ENCODE measurements at regions not wholly inside any gene's neighbourhood (a gene's known extent, or its start where the extent isn't known, plus 50 kb on each side); places are given as distances from the start of the nearest gene placed in this dataset.

- Histone ChIP-seq H3K27ac (ENCODE audit: low read depth in 2 of 2, low read length in 1 of 2) (peak overlapping the region; percentile 6 to 31; a peak in 1 of 4 replicates), H3K9me3 (no peaks in the 10 kb centered on the region), H3K27me3 (ENCODE audit: insufficient read depth) (no peaks in the 10 kb centered on the region), H3K79me2 (ENCODE audit: insufficient read depth) (no peaks in the 10 kb centered on the region), H3K9ac (peak overlapping the region; percentile 19; the same call in 1 of the 2 replicates), H2AFZ (ENCODE audit: low read depth) (peak overlapping the region; percentile 60; the same call in 1 of the 2 replicates), H3K36me3 (replicated peaks in 1 of 2; ENCODE audit: control insufficient read depth in 1 of 2, insufficient read depth in 2 of 2, low read length in 1 of 2) (no peaks in the 10 kb centered on the region), H3K4me3 (ENCODE audit: low read depth in 2 of 2, low read length in 1 of 2) (no peak overlapping the region), H3F3A (replicated peaks; ENCODE audit: insufficient read depth) (no peaks in the 10 kb centered on the region), H3K4me1 (ENCODE audit: control insufficient read depth in 1 of 2, insufficient read depth in 2 of 2, low read depth in 1 of 2, low read length in 1 of 2) (no peaks in the 10 kb centered on the region; a peak in 1 of 4 replicates), H3K4me2 (peak overlapping the region; percentile 59), H4K20me1 (ENCODE audit: insufficient read depth) (no peaks in the 10 kb centered on the region), H3K9me2 (no peaks in the 10 kb centered on the region)
- 76% methylated on average over 16 of the region's 16 CpGs for WGBS (ENCODE audit: low lambda C conversion rate)
- DNase-seq: no peak
- CTCF ChIA-PET: interaction anchor here (3.6 to 13.7 kb wide), 4 partner anchors 90 to 176 kb away, joined by 40 to 237 read pairs (median 134); no protein-coding TSS in a partner anchor
- POLR2A ChIA-PET: no interaction called here
- TF ChIP-seq FOSL2 (IDR thresholded peaks at IDR 0.05; ENCODE audit: borderline replicate concordance, low read depth) (peak; percentile 72; the same call in 1 of the 2 replicates), SMC3 (IDR thresholded peaks at IDR 0.05; ENCODE audit: low read depth, low read length) (0 out of 2 replicates have a peak, but pooled peaks have one; percentile 3), MAX (IDR thresholded peaks at IDR 0.05; ENCODE audit: low read depth) (no peak), JUND (IDR thresholded peaks at IDR 0.05) (peak; percentile 55; the same call in 1 of the 2 replicates), ELF1 (IDR thresholded peaks at IDR 0.05) (no peak), TCF12 (IDR thresholded peaks at IDR 0.05) (peak; percentile 21; the same call in 1 of the 2 replicates), REST (IDR thresholded peaks at IDR 0.05; ENCODE audit: low read depth, low read length) (no peak), ZBTB33 (IDR thresholded peaks at IDR 0.05; ENCODE audit: borderline replicate concordance, low read depth) (no peak), RCOR1 (IDR thresholded peaks at IDR 0.05; ENCODE audit: low read length) (no peak)
These were observed 69.7 kb upstream of the BMAL1 start for GRCh38 chr11:13207665-13208594.

- H3K27ac ChIP-seq (ENCODE audit: low read depth in 2 of 2, low read length in 1 of 2): no peak overlapping the region
These were observed 68.7 kb upstream of the BMAL1 start for GRCh38 chr11:13208921-13209320.

More at GRCh38 chr11:13208921-13209320, 68.7 kb upstream of the BMAL1 start:
- no peaks in the 10 kb centered on the region for H4K20me1 ChIP-seq (ENCODE audit: insufficient read depth)
- no peaks in the 10 kb centered on the region for H3K27me3 ChIP-seq (ENCODE audit: insufficient read depth)
- ChIA-PET CTCF (interaction anchor here (2.0 to 13.7 kb wide), 8 partner anchors 26 to 878 kb away, joined by 10 to 237 read pairs (median 38); no protein-coding TSS in a partner anchor), POLR2A (no interaction called here)
- H3K36me3 ChIP-seq (replicated peaks in 1 of 2; ENCODE audit: control insufficient read depth in 1 of 2, insufficient read depth in 2 of 2, low read length in 1 of 2): no peaks in the 10 kb centered on the region
- H3K4me3 ChIP-seq (ENCODE audit: low read depth in 2 of 2, low read length in 1 of 2): no peak overlapping the region
- H3K9me3 ChIP-seq: no peaks in the 10 kb centered on the region
- no peaks in the 10 kb centered on the region for H3F3A ChIP-seq (replicated peaks; ENCODE audit: insufficient read depth)
- no peak overlapping the region for H3K9ac ChIP-seq
- 84% methylated on average over 3 of the region's 3 CpGs for WGBS (ENCODE audit: low lambda C conversion rate)
- H3K4me1 ChIP-seq (ENCODE audit: control insufficient read depth in 1 of 2, insufficient read depth in 2 of 2, low read depth in 1 of 2, low read length in 1 of 2): no peaks in the 10 kb centered on the region; a peak in 1 of 4 replicates
- no peaks in the 10 kb centered on the region for H3K79me2 ChIP-seq (ENCODE audit: insufficient read depth)
- no peaks in the 10 kb centered on the region for H3K9me2 ChIP-seq
- no peak overlapping the region for H3K4me2 ChIP-seq
- H2AFZ ChIP-seq (ENCODE audit: low read depth): no peak overlapping the region
- DNase-seq: no peak
- TF ChIP-seq RCOR1 (IDR thresholded peaks at IDR 0.05; ENCODE audit: low read length): no peak
- TF ChIP-seq CTCF (IDR thresholded peaks at IDR 0.05): no peak
- TF ChIP-seq MAX (IDR thresholded peaks at IDR 0.05; ENCODE audit: low read depth): no peak
- TF ChIP-seq RFX5 (IDR thresholded peaks at IDR 0.05; ENCODE audit: low read length): no peak
- TF ChIP-seq JUND (IDR thresholded peaks at IDR 0.05): no peak
- TF ChIP-seq USF2 (IDR thresholded peaks at IDR 0.05; ENCODE audit: borderline replicate concordance, low read depth, low read length): no peak
- no peak for TF ChIP-seq ELF1 (IDR thresholded peaks at IDR 0.05)
- TF ChIP-seq EP300 (IDR thresholded peaks at IDR 0.05; ENCODE audit: borderline replicate concordance in 1 of 2, low read depth in 1 of 2, low read length in 1 of 2): no peak
- TF ChIP-seq MEF2A (IDR thresholded peaks at IDR 0.05; ENCODE audit: borderline replicate concordance, low read depth): no peak
- no peak for TF ChIP-seq TEAD4 (IDR thresholded peaks at IDR 0.05; ENCODE audit: borderline replicate concordance, insufficient read depth)

All from SK-N-SH (cell line).